NCI-H526 treated with DMSO at 0.1 percent for 48 hours (cell line): ENCODE measurements at regions not wholly inside any gene's neighbourhood (a gene's known extent, or its start where the extent isn't known, plus 50 kb on each side); places are given as distances from the start of the nearest gene placed in this dataset.

Source experiments
- DNase-seq: peaks from one replicate; lab custom pipeline; 2025; lab: John Stamatoyannopoulos, UW

DNA sequence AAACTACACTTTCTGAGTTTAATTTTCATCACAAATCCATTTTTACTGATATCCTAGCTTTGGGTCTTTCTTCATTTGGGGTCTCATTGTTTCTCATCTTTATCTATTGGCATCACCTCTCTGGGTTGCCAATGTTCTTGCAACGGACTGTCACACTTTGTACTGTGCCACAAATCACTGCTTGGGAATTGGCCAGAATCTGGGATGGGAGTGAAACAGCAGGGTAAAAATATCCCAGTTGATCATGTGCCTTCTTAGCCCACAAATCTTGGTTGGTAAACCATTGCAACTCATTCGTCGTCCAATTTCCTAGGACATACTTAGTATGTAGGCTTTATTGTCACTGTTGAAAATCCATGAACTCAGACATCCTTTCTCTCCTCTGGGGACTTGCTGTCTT is 698.5 kb downstream of the OTOL1 start:
- DNase-seq = no peak

DNA sequence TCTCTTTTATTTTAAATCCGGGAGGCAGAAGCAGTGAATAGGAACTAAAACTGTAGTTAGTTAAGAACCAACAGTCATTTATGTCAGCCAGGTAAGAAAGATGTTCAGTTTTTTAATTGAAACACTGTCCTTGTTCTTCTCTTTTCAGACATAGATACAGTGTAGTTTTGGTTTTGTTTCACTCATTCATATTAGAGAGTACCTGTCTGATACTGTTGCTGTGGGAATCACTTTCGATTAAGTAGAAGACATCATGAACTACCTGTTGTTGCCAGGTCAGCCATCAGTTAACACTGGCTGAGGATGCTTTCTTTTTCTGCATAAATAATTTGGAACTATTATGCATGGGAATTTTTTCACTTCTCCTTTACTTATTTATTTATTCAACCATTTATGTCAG is 700.4 kb downstream of the OTOL1 start:
- no peak for DNase-seq

GRCh38 chr3:162200836-162201235 is 704.2 kb downstream of the OTOL1 start:
- no peak for DNase-seq

DNA sequence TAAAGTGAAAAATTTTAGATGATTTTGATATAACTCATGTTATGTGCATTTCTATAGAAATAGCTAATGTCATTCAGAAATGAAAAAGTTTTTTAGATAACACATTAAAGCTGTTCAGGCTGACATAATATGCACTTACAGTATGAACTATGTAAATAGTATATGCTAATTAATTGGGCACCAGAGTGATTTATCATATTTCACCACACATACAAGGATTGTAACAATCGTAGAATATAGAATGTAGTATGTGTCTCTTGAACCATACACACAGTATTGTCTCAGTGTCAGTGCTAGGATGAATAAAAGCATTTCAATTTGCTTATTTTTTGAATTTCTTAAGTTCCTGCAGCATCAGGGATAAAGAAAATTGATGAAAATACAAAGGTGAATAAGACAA is 710.0 kb downstream of the OTOL1 start:
- DNase-seq = no peak

GRCh38 chr3:162211470-162211869 is 714.9 kb downstream of the OTOL1 start:
- DNase-seq = no peak

DNA sequence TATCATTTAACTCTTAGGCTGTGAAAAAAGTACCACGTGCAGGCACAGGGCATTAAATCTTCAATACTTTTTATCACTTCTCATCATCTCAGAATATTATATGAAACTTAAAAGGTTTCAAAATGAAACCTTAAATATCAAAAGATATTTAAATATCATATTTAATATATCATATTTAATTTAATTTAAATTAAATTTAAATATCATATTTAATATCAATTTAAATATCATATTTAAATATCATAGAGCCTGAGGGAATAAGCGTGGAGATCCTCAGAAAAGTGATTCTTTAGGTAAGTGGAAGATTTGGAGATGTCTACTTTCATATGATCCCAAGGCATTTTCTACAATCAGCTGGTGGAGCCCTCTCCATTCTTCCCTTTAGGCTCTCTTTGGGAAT is 716.6 kb downstream of the OTOL1 start:
- DNase-seq = no peak

DNA sequence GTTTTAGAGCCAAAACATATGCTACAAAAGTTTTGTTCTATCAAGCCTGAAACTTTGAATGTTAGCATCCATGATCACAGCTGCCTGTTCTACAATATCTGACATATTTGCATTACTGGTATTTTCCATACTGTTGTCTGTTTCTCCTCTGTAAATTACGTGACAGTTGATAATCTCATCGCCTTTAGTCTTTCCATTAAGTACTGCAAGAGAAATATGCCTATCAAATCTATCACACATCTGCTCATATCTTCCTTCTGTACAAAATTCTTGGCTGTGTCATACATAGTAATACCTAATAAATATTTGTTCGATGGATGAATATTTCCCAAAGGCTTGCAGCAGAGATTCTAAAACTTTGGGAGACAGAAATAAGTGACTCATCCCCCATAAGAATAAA is 717.3 kb downstream of the OTOL1 start:
- DNase-seq = no peak

DNA sequence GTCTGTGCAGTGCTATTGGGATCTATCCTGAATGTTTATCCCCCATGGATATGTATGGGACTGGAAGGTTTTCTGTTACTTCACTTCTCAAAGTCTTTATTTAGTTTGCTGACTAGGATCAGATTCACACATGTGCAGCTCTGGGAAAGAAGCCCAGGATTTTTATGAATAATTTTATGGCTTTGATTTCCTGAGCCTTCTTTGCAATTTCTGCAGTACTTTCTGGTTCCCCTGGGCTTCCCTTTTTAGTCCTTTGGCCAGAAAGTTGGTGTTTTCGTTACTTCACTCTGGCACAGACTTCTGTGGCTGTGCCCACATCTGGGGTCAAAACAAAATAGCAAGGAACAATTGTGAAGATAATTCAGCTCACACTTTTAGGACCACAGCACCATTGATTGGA is 721.0 kb downstream of the OTOL1 start:
- no peak for DNase-seq

GRCh38 chr3:162218479-162218878 is 721.9 kb downstream of the OTOL1 start:
- no peak for DNase-seq

DNA sequence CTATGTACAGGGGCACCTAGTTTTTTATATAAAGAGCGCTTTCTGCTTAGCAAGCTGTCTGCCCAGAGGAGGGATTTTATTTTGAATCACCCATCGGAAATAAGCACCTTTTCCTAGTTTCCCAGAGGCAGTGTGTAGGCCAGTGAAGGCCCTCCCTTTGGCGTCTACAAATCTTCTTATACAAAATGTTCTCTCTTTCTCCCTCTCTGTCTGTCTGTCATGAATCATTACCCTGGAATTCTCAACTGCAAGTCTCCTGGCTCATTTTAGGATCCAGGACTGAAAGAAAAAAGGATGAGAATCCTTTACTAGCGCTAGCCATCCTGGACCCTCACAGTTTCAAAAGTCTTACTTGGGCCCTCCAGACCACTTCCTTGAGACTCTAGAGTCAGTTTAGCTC is 728.1 kb downstream of the OTOL1 start:
- DNase-seq = no peak

GRCh38 chr3:162236949-162237348 is 740.3 kb downstream of the OTOL1 start:
- no peak for DNase-seq

DNA sequence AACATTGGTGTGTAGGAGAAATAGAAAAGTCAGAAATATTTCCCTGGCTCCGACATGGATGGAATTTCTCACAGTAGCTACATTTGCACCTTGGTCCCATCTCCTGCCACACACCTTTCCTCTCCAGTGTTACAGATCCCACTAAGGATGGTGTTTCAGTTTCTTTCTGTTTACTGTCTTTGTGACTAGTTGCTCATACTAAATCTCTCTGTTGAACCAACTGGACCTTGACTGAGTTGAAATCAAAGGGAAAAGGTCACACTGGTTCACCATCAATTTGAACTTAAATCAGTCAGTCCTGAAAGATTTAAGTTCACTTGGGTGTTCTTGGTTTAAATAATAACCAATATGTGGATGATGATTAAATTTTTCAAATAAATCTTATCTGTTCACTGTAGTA is 754.2 kb downstream of the OTOL1 start:
- DNase-seq = no peak

DNA sequence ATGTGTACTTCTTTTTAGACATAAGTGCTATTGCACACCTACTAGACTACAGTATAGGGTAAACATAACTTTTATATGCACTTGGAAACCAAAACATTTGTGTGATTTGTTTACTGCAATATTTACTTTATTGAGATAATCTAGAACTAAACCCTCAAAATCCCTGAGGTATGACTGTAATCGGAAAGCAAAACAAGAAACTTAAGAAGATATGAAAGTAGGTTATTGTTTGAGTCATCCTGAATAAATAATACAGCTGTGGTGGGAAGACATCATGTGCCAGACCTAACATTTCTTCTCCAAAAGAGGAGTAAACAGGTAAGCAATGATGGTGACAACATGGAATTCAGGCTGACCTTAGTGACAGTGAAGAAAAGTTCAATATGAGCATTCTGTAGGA is 765.5 kb downstream of the OTOL1 start:
- no peak for DNase-seq

DNA sequence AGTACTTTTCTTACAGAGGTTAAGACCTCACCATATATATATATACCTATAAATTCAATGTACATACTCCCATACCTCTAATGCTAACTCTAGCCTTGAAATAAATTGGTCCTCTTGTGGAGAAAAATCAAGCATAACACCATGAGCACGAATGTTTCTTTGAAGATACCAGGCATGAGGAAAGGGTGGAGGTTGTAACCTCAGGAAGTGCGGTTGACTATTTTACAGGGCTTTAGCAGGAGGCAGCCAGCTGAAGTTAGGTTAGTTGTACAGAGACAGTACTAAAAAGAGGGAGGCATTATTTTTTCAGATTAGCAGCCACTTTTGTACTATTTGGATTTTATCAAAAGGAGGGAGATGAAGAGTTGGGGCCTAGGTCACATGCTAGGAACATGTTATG is 767.0 kb downstream of the OTOL1 start:
- DNase-seq = no peak

GRCh38 chr3:162269636-162270458 is 773.2 kb downstream of the OTOL1 start:
- DNase-seq = no peak

GRCh38 chr3:162274070-162274469 is 777.5 kb downstream of the OTOL1 start:
- no peak for DNase-seq

- DNase-seq = no peak
Observed at GRCh38 chr3:162278834-162279233, 782.2 kb downstream of the OTOL1 start.

- DNase-seq = no peak
Observed at GRCh38 chr3:162285259-162285658, 788.7 kb downstream of the OTOL1 start.

DNA sequence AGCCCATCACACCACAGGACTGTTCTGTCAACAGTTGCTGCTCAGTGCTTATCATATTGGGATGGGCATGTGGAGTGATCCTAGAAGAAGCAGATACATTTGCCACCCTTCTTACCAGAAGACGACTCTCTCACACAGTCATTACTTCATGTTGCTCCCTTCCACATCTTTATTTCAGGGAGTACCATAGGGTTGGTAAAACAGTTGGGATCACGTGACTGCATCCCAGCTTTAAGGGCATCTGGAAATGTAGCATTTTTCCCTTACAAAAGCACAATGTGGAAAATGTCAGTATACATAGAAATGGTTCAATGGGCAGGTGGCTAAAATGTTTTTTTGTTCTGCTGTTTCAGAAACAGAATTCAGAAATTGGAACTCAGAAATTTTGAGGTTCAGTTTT is 791.0 kb downstream of the OTOL1 start:
- DNase-seq = no peak

DNA sequence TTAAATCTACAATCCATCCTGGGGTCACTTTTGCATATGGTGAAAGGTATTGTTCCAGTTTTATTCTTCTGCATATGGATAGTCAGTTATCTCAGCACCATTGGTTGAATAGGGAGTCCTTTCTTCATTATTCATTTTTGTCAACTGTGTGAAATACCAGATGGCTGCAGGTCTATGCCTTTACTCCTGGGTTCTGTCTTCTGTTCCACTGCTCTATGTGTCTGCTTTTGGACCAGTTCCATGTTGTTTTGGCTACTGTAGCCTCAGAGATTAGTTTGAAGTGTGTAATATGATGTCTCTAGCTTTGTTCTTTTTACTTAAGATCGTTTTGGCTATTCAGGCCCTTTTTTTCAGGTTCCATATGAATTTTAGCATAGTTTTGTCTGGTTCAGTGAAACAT is 795.8 kb downstream of the OTOL1 start:
- no peak for DNase-seq

GRCh38 chr3:162295323-162295983 is 798.8 kb downstream of the OTOL1 start:
- DNase-seq = no peak

DNA sequence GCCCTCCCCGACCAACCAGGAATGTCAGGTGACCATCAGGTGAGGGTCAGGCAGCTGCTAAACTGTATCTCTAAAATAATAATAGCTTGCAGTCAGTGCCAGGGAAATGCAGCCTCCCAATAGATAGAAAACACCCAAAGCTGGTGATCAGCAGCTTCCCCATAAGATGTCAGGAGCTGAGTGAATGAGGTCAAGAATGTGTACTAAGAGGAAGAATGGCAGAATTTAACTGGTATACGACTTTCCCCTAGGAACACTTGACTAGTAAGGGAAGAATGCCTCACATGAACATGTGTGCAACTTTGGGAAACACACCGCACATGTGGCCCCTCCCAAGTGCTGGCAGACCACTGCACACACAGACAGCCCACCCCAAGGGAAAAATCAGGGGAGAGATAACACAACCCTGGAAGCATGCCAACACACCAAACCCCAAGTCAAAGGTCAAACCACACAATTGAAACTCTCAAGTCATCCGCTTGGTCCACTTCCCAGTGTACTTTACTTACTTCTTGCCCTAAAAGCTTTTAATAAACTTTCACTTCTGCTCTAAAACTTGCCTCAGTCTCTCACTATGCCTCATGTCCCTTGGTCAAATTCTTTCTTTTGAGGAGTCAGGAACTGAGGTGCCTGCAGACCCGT is 806.5 kb downstream of the OTOL1 start:
- DNase-seq = no peak

DNA sequence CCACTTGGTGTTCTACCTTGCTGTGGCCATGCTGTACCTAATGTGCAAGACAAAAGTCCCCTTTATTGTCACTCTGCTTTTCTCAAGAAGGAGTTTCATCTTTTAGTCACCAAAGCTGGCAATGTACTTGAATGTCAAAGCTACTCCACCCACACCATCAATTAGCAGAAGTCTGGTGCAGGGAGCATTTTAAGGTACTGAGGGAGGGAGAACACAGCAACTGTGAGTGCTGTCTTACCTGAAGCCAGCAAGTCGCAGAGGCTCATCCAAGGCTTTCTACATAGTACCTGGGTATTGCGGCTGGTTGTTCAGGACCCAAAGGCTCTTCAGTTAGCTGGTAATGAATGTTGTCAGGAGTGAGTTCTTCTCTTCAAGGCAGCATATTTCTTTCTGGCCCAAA is 820.4 kb downstream of the OTOL1 start:
- DNase-seq = no peak
